GM23338 (cell line): ENCODE measurements at regions not wholly inside any gene's neighbourhood (a gene's known extent, or its start where the extent isn't known, plus 50 kb on each side); places are given as distances from the start of the nearest gene placed in this dataset.

Source experiments
- ATAC-seq: fragments of 200-7000 bp; cut with Tn5 transposase; 3 replicates; pipeline ENCODE4 v1.9.1; 2020
- DNase-seq: peaks from one replicate; pipeline ENCODE4 v3.0.0-alpha.2; 2015; ENCODE audit warnings: low spot score
- H2AFZ ChIP-seq: fragments of 200-600 bp; sonication (generic); 2 replicates; pipeline ENCODE4 v1.8.0; 2016; ENCODE audit warnings: antibody characterized with exemption, mild to moderate bottlenecking, moderate library complexity
- H3F3A ChIP-seq: fragments of 200-600 bp; sonication (generic); replicated peaks from 2 replicates; pipeline ENCODE4 v1.8.0; 2017; ENCODE audit warnings: antibody characterized with exemption, mixed run types, low read depth
- H3K27ac ChIP-seq: fragments of 200-600 bp; sonication (generic); 2 replicates; pipeline ENCODE4 v1.6.1; 2016; ENCODE audit warnings: low read depth
- H3K27me3 ChIP-seq: fragments of 200-600 bp; sonication (generic); 2 replicates; pipeline ENCODE4 v1.8.0; 2016; ENCODE audit warnings: mild to moderate bottlenecking, mixed run types, moderate library complexity; ENCODE audit not compliant: insufficient read depth
- H3K36me3 ChIP-seq: fragments of 200-600 bp; sonication (generic); 2 replicates; pipeline ENCODE4 v1.8.0; 2016; ENCODE audit warnings: mild to moderate bottlenecking; ENCODE audit not compliant: insufficient read depth
- H3K4me1 ChIP-seq: fragments of 200-600 bp; sonication (generic); 2 replicates; pipeline ENCODE4 v1.8.0; 2016; ENCODE audit warnings: mild to moderate bottlenecking, moderate library complexity; ENCODE audit not compliant: insufficient read depth
- H3K4me2 ChIP-seq: fragments of 200-600 bp; sonication (generic); 2 replicates; pipeline ENCODE4 v1.7.1; 2017; ENCODE audit warnings: mixed run types
- H3K4me3 ChIP-seq: fragments of 200-600 bp; sonication (generic); 2 replicates; pipeline ENCODE4 v1.6.1; 2016; ENCODE audit warnings: mixed run types
- H3K79me2 ChIP-seq: fragments of 200-600 bp; sonication (generic); replicated peaks from 2 replicates; pipeline ENCODE4 v1.8.0; 2017; ENCODE audit warnings: mild to moderate bottlenecking; ENCODE audit not compliant: insufficient read depth
- H3K9me2 ChIP-seq: fragments of 200-600 bp; sonication (generic); 2 replicates; pipeline ENCODE4 v1.8.0; 2017; ENCODE audit not compliant: insufficient read depth
- H4K20me1 ChIP-seq: fragments of 200-600 bp; sonication (generic); replicated peaks from 2 replicates; pipeline ENCODE4 v1.8.0; 2017; ENCODE audit warnings: mild to moderate bottlenecking; ENCODE audit not compliant: insufficient read depth
- H3K27ac Mint-ChIP-seq: 2 replicates; pipeline ENCODE4 v1.8.0; 2020; ENCODE audit warnings: inconsistent platforms, mild to moderate bottlenecking, moderate library complexity, mixed read lengths
- H3K27me3 Mint-ChIP-seq: 3 replicates; pipeline ENCODE4 v1.8.0; 2022; ENCODE audit warnings: low read depth, mild to moderate bottlenecking, moderate library complexity, mixed read lengths, inconsistent platforms; ENCODE audit not compliant: insufficient read depth, poor library complexity
- H3K36me3 Mint-ChIP-seq: 3 replicates; pipeline ENCODE4 v1.8.0; 2021; ENCODE audit warnings: low read depth, mild to moderate bottlenecking, inconsistent platforms, moderate library complexity, mixed read lengths
- H3K4me1 Mint-ChIP-seq: 3 replicates; pipeline ENCODE4 v1.8.0; 2020; ENCODE audit warnings: mild to moderate bottlenecking, inconsistent platforms, mixed read lengths
- H3K4me3 Mint-ChIP-seq: 3 replicates; pipeline ENCODE4 v1.8.0; 2021; ENCODE audit warnings: moderate library complexity, mild to moderate bottlenecking, inconsistent platforms, mixed read lengths
- H3K9me3 Mint-ChIP-seq: 3 replicates; pipeline ENCODE4 v1.8.0; 2020; ENCODE audit warnings: moderate library complexity, mild to moderate bottlenecking, inconsistent platforms, mixed read lengths
- EZH2 ChIP-seq: fragments of 200-600 bp; sonication (generic); IDR thresholded peaks from one replicate; pipeline ENCODE4 v1.8.0; 2017; ENCODE audit warnings: antibody characterized with exemption, mild to moderate bottlenecking, low read depth; ENCODE audit not compliant: unreplicated experiment
- EZH2phosphoT487 ChIP-seq: fragments of 200-600 bp; sonication (generic); IDR thresholded peaks from one replicate; pipeline ENCODE4 v1.8.1; 2018; ENCODE audit warnings: antibody characterized with exemption; ENCODE audit not compliant: unreplicated experiment
- JUNB ChIP-seq: IDR thresholded peaks from one replicate; pipeline ENCODE4 v1.6.1; 2016; ENCODE audit warnings: antibody characterized with exemption; ENCODE audit not compliant: unreplicated experiment
- NANOG ChIP-seq: IDR thresholded peaks from 2 replicates; pipeline ENCODE4 v1.6.1; 2016; ENCODE audit warnings: antibody characterized with exemption, borderline replicate concordance
- POLR2AphosphoS5 ChIP-seq: IDR thresholded peaks from 2 replicates; pipeline ENCODE4 v1.6.1; 2016; ENCODE audit warnings: antibody characterized with exemption, low read depth
- STAT1 ChIP-seq: IDR thresholded peaks from one replicate; pipeline ENCODE4 v1.6.1; 2016; ENCODE audit warnings: antibody characterized with exemption; ENCODE audit not compliant: unreplicated experiment
- ZNF114 ChIP-seq: fragments of 250-450 bp; sonication (Bioruptor Pico); IDR thresholded peaks from 2 replicates; pipeline ENCODE4 v1.5.0; 2020; ENCODE audit warnings: mild to moderate bottlenecking, moderate library complexity
- ZNF331 ChIP-seq: fragments of 250-450 bp; sonication (Bioruptor Pico); IDR thresholded peaks from 2 replicates; pipeline ENCODE4 v1.5.0; 2020; ENCODE audit warnings: low read depth, mild to moderate bottlenecking, moderate library complexity
- TF ChIP-seq, protein P1 (sequence below): fragments of 250-450 bp; sonication (Bioruptor Pico); IDR thresholded peaks from 2 replicates; pipeline ENCODE4 v1.5.0; 2020; ENCODE audit warnings: mild to moderate bottlenecking, moderate library complexity
- TF ChIP-seq, protein P2 (sequence below): IDR thresholded peaks from 2 replicates; pipeline ENCODE4 v1.6.1; 2016; ENCODE audit warnings: antibody characterized with exemption
- TF ChIP-seq, protein P3 (sequence below), 2 experiments: fragments of 200-600 bp in 1 of 2; sonication (generic) in 1 of 2; conservative IDR thresholded peaks; 2 replicates each; pipeline versions ENCODE4 v1.5.1 to v1.6.1; 2016 to 2017; ENCODE audit warnings: antibody characterized with exemption in 2 of 2, low read depth in 2 of 2, mild to moderate bottlenecking in 2 of 2, moderate library complexity in 1 of 2

DNA sequence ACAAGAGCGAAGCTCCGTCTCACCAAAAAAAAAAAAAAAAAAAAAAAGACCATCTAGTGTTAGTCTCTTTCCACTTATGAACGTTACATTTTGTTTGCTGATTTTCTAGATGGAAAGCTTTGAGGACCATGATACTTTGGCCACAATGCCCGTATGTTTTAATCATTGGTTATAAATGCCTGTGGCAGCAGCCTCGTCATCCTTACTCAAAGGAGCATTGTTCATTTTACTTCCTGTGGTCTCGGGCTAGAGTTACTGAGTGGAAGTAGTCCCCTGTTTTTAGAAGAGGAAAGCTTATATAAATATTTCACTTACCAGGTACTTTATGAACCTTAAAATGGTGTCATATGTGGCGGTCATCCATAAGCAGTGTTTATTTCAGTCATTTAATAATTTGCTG is 359.9 kb downstream of the AEBP2 start:
- Histone ChIP-seq H3K27me3 (no peaks in the 10 kb centered on the region), H3K9me2 (peaks cover 7% of the 10 kb centered on the region; the same call in 1 of the 2 replicates), H2AFZ (no peak overlapping the region), H3K36me3 (no peaks in the 10 kb centered on the region), H3K4me3 (no peak overlapping the region), H3K4me1 (no peaks in the 10 kb centered on the region; the same call in 1 of the 2 replicates), H4K20me1 (no peaks in the 10 kb centered on the region), H3F3A (no peaks in the 10 kb centered on the region), H3K27ac (no peak overlapping the region), H3K4me2 (no peak overlapping the region), H3K79me2 (no peaks in the 10 kb centered on the region)
- no peak overlapping the region for H3K4me3 Mint-ChIP-seq
- ATAC-seq (no peak), DNase-seq (no peak)
- H3K9me3 Mint-ChIP-seq = peaks cover 4% of the 10 kb centered on the region; the same call in 1 of the 3 replicates
- H3K36me3 Mint-ChIP-seq = no peaks in the 10 kb centered on the region
- no peak overlapping the region for H3K27ac Mint-ChIP-seq
- peaks cover 1% of the 10 kb centered on the region for H3K27me3 Mint-ChIP-seq
- no peak for TF ChIP-seq ZNF114 (CRISPR knock-in tag)
- TF ChIP-seq, protein P1, sequence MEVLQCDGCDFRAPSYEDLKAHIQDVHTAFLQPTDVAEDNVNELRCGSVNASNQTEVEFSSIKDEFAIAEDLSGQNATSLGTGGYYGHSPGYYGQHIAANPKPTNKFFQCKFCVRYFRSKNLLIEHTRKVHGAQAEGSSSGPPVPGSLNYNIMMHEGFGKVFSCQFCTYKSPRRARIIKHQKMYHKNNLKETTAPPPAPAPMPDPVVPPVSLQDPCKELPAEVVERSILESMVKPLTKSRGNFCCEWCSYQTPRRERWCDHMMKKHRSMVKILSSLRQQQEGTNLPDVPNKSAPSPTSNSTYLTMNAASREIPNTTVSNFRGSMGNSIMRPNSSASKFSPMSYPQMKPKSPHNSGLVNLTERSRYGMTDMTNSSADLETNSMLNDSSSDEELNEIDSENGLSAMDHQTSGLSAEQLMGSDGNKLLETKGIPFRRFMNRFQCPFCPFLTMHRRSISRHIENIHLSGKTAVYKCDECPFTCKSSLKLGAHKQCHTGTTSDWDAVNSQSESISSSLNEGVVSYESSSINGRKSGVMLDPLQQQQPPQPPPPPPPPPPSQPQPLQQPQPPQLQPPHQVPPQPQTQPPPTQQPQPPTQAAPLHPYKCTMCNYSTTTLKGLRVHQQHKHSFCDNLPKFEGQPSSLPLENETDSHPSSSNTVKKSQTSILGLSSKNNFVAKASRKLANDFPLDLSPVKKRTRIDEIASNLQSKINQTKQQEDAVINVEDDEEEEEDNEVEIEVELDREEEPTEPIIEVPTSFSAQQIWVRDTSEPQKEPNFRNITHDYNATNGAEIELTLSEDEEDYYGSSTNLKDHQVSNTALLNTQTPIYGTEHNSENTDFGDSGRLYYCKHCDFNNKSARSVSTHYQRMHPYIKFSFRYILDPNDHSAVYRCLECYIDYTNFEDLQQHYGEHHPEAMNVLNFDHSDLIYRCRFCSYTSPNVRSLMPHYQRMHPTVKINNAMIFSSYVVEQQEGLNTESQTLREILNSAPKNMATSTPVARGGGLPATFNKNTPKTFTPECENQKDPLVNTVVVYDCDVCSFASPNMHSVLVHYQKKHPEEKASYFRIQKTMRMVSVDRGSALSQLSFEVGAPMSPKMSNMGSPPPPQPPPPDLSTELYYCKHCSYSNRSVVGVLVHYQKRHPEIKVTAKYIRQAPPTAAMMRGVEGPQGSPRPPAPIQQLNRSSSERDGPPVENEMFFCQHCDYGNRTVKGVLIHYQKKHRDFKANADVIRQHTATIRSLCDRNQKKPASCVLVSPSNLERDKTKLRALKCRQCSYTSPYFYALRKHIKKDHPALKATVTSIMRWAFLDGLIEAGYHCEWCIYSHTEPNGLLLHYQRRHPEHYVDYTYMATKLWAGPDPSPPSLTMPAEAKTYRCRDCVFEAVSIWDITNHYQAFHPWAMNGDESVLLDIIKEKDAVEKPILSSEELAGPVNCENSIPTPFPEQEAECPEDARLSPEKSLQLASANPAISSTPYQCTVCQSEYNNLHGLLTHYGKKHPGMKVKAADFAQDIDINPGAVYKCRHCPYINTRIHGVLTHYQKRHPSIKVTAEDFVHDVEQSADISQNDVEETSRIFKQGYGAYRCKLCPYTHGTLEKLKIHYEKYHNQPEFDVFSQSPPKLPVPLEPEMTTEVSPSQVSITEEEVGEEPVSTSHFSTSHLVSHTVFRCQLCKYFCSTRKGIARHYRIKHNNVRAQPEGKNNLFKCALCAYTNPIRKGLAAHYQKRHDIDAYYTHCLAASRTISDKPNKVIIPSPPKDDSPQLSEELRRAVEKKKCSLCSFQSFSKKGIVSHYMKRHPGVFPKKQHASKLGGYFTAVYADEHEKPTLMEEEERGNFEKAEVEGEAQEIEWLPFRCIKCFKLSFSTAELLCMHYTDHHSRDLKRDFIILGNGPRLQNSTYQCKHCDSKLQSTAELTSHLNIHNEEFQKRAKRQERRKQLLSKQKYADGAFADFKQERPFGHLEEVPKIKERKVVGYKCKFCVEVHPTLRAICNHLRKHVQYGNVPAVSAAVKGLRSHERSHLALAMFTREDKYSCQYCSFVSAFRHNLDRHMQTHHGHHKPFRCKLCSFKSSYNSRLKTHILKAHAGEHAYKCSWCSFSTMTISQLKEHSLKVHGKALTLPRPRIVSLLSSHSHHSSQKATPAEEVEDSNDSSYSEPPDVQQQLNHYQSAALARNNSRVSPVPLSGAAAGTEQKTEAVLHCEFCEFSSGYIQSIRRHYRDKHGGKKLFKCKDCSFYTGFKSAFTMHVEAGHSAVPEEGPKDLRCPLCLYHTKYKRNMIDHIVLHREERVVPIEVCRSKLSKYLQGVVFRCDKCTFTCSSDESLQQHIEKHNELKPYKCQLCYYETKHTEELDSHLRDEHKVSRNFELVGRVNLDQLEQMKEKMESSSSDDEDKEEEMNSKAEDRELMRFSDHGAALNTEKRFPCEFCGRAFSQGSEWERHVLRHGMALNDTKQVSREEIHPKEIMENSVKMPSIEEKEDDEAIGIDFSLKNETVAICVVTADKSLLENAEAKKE (CRISPR knock-in tag) = no peak
- TF ChIP-seq, protein P2, sequence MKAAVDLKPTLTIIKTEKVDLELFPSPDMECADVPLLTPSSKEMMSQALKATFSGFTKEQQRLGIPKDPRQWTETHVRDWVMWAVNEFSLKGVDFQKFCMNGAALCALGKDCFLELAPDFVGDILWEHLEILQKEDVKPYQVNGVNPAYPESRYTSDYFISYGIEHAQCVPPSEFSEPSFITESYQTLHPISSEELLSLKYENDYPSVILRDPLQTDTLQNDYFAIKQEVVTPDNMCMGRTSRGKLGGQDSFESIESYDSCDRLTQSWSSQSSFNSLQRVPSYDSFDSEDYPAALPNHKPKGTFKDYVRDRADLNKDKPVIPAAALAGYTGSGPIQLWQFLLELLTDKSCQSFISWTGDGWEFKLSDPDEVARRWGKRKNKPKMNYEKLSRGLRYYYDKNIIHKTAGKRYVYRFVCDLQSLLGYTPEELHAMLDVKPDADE = no peak
- no peak for TF ChIP-seq EZH2phosphoT487
- TF ChIP-seq POLR2AphosphoS5 = no peak
- no peak for TF ChIP-seq JUNB
- no peak for TF ChIP-seq EZH2
- TF ChIP-seq, protein P3, sequence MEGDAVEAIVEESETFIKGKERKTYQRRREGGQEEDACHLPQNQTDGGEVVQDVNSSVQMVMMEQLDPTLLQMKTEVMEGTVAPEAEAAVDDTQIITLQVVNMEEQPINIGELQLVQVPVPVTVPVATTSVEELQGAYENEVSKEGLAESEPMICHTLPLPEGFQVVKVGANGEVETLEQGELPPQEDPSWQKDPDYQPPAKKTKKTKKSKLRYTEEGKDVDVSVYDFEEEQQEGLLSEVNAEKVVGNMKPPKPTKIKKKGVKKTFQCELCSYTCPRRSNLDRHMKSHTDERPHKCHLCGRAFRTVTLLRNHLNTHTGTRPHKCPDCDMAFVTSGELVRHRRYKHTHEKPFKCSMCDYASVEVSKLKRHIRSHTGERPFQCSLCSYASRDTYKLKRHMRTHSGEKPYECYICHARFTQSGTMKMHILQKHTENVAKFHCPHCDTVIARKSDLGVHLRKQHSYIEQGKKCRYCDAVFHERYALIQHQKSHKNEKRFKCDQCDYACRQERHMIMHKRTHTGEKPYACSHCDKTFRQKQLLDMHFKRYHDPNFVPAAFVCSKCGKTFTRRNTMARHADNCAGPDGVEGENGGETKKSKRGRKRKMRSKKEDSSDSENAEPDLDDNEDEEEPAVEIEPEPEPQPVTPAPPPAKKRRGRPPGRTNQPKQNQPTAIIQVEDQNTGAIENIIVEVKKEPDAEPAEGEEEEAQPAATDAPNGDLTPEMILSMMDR (conservative IDR thresholded peaks at IDR 0.05; ENCODE audit: low read depth in 2 of 2) = no peak
- no peak for TF ChIP-seq NANOG
- TF ChIP-seq ZNF331 (CRISPR knock-in tag) = no peak
- no peak for TF ChIP-seq STAT1
- H3K4me1 Mint-ChIP-seq = peaks cover 5% of the 10 kb centered on the region; the same call in 2 of the 3 replicates
